ENCODE measurements at regions not wholly inside any gene's neighbourhood (a gene's known extent, or its start where the extent isn't known, plus 50 kb on each side); places are given as distances from the start of the nearest gene placed in this dataset.

- no peak overlapping the region for H2BK5ac ChIP-seq (ENCODE audit: low read depth, low read length)
- H3K4me2 ChIP-seq (ENCODE audit: insufficient read depth in 1 of 2, low read depth in 2 of 2, low read length in 2 of 2): no peak overlapping the region
- no peak overlapping the region for H2AK5ac ChIP-seq (ENCODE audit: low read depth, low read length)
- no peaks in the 10 kb centered on the region for H3K9me3 ChIP-seq (ENCODE audit: insufficient read depth in 2 of 2, low read depth in 1 of 2, low read length in 1 of 2)
- H3K79me1 ChIP-seq (ENCODE audit: low read depth, low read length): no peaks in the 10 kb centered on the region
- no peak overlapping the region for H3K27ac ChIP-seq (ENCODE audit: low read depth, low read length)
- 89% methylated on average over 2 of the region's 2 CpGs; no CpG with 5 or more reads in 1 of the 2 experiments for WGBS, 2 experiments (ENCODE audit: extremely low coverage in 1 of 2, insufficient coverage in 1 of 2, insufficient read length in 1 of 2, insufficient replicate concordance in 2 of 2, low coverage in 1 of 2, low lambda C conversion rate in 2 of 2, missing lambda C conversion rate in 1 of 2)
- no peak overlapping the region for H2BK120ac ChIP-seq (replicated peaks; ENCODE audit: low read depth, low read length)
- CTCF ChIA-PET (ENCODE audit: partially characterized antibody): interaction anchor here (0.6 to 2.7 kb wide), 57 partner anchors 8 to 1210 kb away, joined by 3 to 19 read pairs (median 4); partner anchors contain the start of gene MYCN
- no peak overlapping the region for H3K4me3 ChIP-seq (ENCODE audit: extremely low read depth in 1 of 4, insufficient read depth in 2 of 4, low read depth in 3 of 4, low read length in 4 of 4)
- TF ChIP-seq CREB1 (IDR thresholded peaks at IDR 0.05): no peak
- no peak for TF ChIP-seq CBX5 (IDR thresholded peaks at IDR 0.05; ENCODE audit: low read depth, low read length)
- H3K4ac ChIP-seq (replicated peaks; ENCODE audit: insufficient read length, low read depth, low read length): no peak overlapping the region
- no peak overlapping the region for H2BK15ac ChIP-seq (ENCODE audit: low read length)
- no peak overlapping the region for H3K56ac ChIP-seq (replicated peaks; ENCODE audit: insufficient read length, low read depth, low read length)
- H4K20me1 ChIP-seq (replicated peaks in 1 of 2; ENCODE audit: control insufficient read depth in 1 of 2, insufficient read depth in 2 of 2, low read length in 2 of 2): no peaks in the 10 kb centered on the region
- no peaks in the 10 kb centered on the region for H3K23me2 ChIP-seq (ENCODE audit: low read depth, low read length)
- H3K4me1 ChIP-seq (replicated peaks in 1 of 4; ENCODE audit: control insufficient read depth in 3 of 4, insufficient read depth in 4 of 4, low read length in 3 of 4): peaks cover 0 to 2% (median 0%) of the 10 kb centered on the region in 4 experiments; a peak in 2 of 7 replicates
- H4K5ac ChIP-seq (ENCODE audit: insufficient read length, low read depth, low read length): no peak overlapping the region
- no peak overlapping the region for H4K8ac ChIP-seq (ENCODE audit: extremely low read depth, insufficient read depth, low read length)
- peak in 1 of 2 experiments; percentile 11 for DNase-seq (ENCODE audit: low read depth in 1 of 2, low spot score in 2 of 2)
- H4K91ac ChIP-seq (replicated peaks; ENCODE audit: insufficient read length, low read length): no peak overlapping the region
- no peak overlapping the region for H2AFZ ChIP-seq (ENCODE audit: low read length)
- H3K14ac ChIP-seq (ENCODE audit: insufficient read length): no peak overlapping the region
- no peak overlapping the region for H2BK20ac ChIP-seq (ENCODE audit: low read length)
- no peak for FAIRE-seq
- no peak overlapping the region for H3K9ac ChIP-seq (replicated peaks in 1 of 4; ENCODE audit: extremely low read depth in 1 of 4, low read depth in 3 of 4, low read length in 3 of 4)
- H3K18ac ChIP-seq (ENCODE audit: extremely low read depth, low read length): no peak overlapping the region
- POLR2A ChIA-PET (ENCODE audit: partially characterized antibody): interaction anchor here (0.8 kb wide), 1 partner anchor 340 kb away, joined by 3 read pairs; no protein-coding TSS in a partner anchor
- no peaks in the 10 kb centered on the region for H3K36me3 ChIP-seq (ENCODE audit: control insufficient read depth in 2 of 4, insufficient read depth in 4 of 4, low read length in 3 of 4)
- no peaks in the 10 kb centered on the region for H3K79me2 ChIP-seq (ENCODE audit: control insufficient read depth in 1 of 2, insufficient read depth in 2 of 2, low read length in 2 of 2)
- H3K23ac ChIP-seq (ENCODE audit: insufficient read length): no peak overlapping the region
- H2BK12ac ChIP-seq (ENCODE audit: low read depth, low read length): no peak overlapping the region
- H3K27me3 ChIP-seq (replicated peaks in 1 of 4; ENCODE audit: control insufficient read depth in 3 of 4, extremely low read depth in 1 of 4, insufficient read depth in 3 of 4, low read length in 3 of 4): no peaks in the 10 kb centered on the region
Measured at GRCh38 chr2:16282511-16282910, 342.2 kb downstream of the MYCN start.

All from H1 (cell line).